SK-N-SH (cell line): ENCODE measurements at regions not wholly inside any gene's neighbourhood (a gene's known extent, or its start where the extent isn't known, plus 50 kb on each side); places are given as distances from the start of the nearest gene placed in this dataset.

Experiments used
- CTCF ChIP-seq: fragments of 200-600 bp; sonication (generic); IDR thresholded peaks from 2 replicates; pipeline ENCODE4 v1.6.1; 2017; ENCODE audit warnings: antibody characterized with exemption, mild to moderate bottlenecking, moderate library complexity
- ELF1 ChIP-seq: IDR thresholded peaks from 2 replicates; pipeline ENCODE4 v1.4.0; 2012
- EZH2phosphoT487 ChIP-seq: fragments of 200-600 bp; sonication (generic); IDR thresholded peaks from 2 replicates; pipeline ENCODE4 v1.6.1; 2017; ENCODE audit warnings: low read depth, mixed run types, mild to moderate bottlenecking, antibody characterized with exemption, moderate library complexity, borderline replicate concordance
- FOXJ3 ChIP-seq: sonication (generic); formaldehyde crosslinking; IDR thresholded peaks from 2 replicates; pipeline ENCODE4 v1.5.1; 2020; ENCODE audit warnings: mild to moderate bottlenecking, missing genetic modification reagents
- POLR2AphosphoS5 ChIP-seq: IDR thresholded peaks from 2 replicates; pipeline ENCODE4 v1.6.1; 2012; ENCODE audit warnings: low read depth, low read length
- RAD21 ChIP-seq: IDR thresholded peaks from 2 replicates; pipeline ENCODE4 v1.6.1; 2012; ENCODE audit warnings: mild to moderate bottlenecking, low read length
- SMC3 ChIP-seq: IDR thresholded peaks from 2 replicates; pipeline ENCODE4 v1.6.1; 2012; ENCODE audit warnings: low read depth, low read length, improper control_type of control experiment
- USF2 ChIP-seq: fragments of 150-350 bp; IDR thresholded peaks from 2 replicates; pipeline ENCODE4 v1.6.1; 2017; ENCODE audit warnings: antibody characterized with exemption, low read length, low read depth, borderline replicate concordance
- YY1 ChIP-seq: IDR thresholded peaks from 2 replicates; pipeline ENCODE4 v1.4.0; 2012; ENCODE audit warnings: low read depth, mild to moderate bottlenecking
- ZBTB33 ChIP-seq: IDR thresholded peaks from 2 replicates; pipeline ENCODE4 v1.4.0; 2012; ENCODE audit warnings: low read depth, borderline replicate concordance

GRCh38 chr14:22482085-22482694 is 106.8 kb downstream of the DAD1 start:
- no peak for TF ChIP-seq USF2
- TF ChIP-seq SMC3: no peak
- TF ChIP-seq RAD21: no peak
- no peak for TF ChIP-seq POLR2AphosphoS5
- no peak for TF ChIP-seq CTCF
- no peak for TF ChIP-seq FOXJ3 (CRISPR knock-in tag)
- no peak for TF ChIP-seq YY1
- no peak for TF ChIP-seq EZH2phosphoT487
- no peak for TF ChIP-seq ELF1
- TF ChIP-seq ZBTB33: no peak
